Glutamatergic neuron (in vitro differentiated cells): ENCODE measurements at regions not wholly inside any gene's neighbourhood (a gene's known extent, or its start where the extent isn't known, plus 50 kb on each side); places are given as distances from the start of the nearest gene placed in this dataset.
"Not testable (repeated sequence)": the region's sequence is repeated elsewhere in the genome, so short reads cannot be mapped to it uniquely, and the experiment has no call there.

Source experiments
- DNase-seq: peaks from one replicate; pipeline ENCODE4 v3.0.0; 2022
- H3K27ac Mint-ChIP-seq: one replicate; pipeline ENCODE4 v1.8.0; 2020; ENCODE audit warnings: mild to moderate bottlenecking, mixed read lengths, inconsistent platforms; ENCODE audit not compliant: unreplicated experiment
- H3K27me3 Mint-ChIP-seq: one replicate; pipeline ENCODE4 v1.8.0; 2020; ENCODE audit warnings: mild to moderate bottlenecking, moderate library complexity, mixed read lengths, inconsistent platforms; ENCODE audit not compliant: unreplicated experiment
- H3K36me3 Mint-ChIP-seq: one replicate; pipeline ENCODE4 v1.8.0; 2020; ENCODE audit warnings: mild to moderate bottlenecking, mixed read lengths, inconsistent platforms; ENCODE audit not compliant: unreplicated experiment
- H3K4me1 Mint-ChIP-seq: one replicate; pipeline ENCODE4 v1.8.0; 2020; ENCODE audit warnings: mild to moderate bottlenecking, low read depth, mixed read lengths, inconsistent platforms; ENCODE audit not compliant: unreplicated experiment
- H3K4me3 Mint-ChIP-seq: one replicate; pipeline ENCODE4 v1.8.0; 2020; ENCODE audit warnings: mild to moderate bottlenecking, mixed read lengths, inconsistent platforms; ENCODE audit not compliant: unreplicated experiment
- H3K9me3 Mint-ChIP-seq: one replicate; pipeline ENCODE4 v1.8.0; 2020; ENCODE audit warnings: mild to moderate bottlenecking, moderate library complexity, mixed read lengths, inconsistent platforms; ENCODE audit not compliant: unreplicated experiment
- TF ChIP-seq, protein P1 (sequence below): fragments of 200-600 bp; sonication (generic); IDR thresholded peaks from one replicate; pipeline ENCODE4 v1.5.0; 2021; ENCODE audit not compliant: partially characterized antibody, unreplicated experiment

DNA sequence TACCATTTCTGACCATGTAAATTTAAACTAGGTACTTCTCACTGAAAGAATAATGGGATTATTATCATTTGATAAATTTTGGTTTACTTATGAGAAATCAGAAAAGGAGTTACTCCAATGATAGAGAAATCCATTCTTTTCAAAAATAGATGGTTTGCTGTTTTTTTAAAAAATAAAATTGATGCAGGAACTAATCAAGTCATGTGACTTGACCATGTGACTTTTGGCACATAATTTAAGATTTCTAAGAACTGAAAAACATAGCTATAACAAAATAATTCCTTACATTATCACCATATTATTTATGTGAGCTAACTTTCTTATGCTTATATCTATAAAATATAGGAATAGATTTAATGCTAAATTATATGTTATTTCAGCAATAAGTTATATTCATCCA, 247.1 kb upstream of the FIGN start:
- Mint-ChIP-seq H3K27me3 (peaks cover 2% of the 10 kb centered on the region), H3K4me1 (no peaks in the 10 kb centered on the region), H3K9me3 (no peaks in the 10 kb centered on the region), H3K27ac (no peak overlapping the region), H3K36me3 (no peaks in the 10 kb centered on the region), H3K4me3 (no peak overlapping the region)
- TF ChIP-seq, protein P1, sequence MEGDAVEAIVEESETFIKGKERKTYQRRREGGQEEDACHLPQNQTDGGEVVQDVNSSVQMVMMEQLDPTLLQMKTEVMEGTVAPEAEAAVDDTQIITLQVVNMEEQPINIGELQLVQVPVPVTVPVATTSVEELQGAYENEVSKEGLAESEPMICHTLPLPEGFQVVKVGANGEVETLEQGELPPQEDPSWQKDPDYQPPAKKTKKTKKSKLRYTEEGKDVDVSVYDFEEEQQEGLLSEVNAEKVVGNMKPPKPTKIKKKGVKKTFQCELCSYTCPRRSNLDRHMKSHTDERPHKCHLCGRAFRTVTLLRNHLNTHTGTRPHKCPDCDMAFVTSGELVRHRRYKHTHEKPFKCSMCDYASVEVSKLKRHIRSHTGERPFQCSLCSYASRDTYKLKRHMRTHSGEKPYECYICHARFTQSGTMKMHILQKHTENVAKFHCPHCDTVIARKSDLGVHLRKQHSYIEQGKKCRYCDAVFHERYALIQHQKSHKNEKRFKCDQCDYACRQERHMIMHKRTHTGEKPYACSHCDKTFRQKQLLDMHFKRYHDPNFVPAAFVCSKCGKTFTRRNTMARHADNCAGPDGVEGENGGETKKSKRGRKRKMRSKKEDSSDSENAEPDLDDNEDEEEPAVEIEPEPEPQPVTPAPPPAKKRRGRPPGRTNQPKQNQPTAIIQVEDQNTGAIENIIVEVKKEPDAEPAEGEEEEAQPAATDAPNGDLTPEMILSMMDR = no peak
- DNase-seq = no peak

DNA sequence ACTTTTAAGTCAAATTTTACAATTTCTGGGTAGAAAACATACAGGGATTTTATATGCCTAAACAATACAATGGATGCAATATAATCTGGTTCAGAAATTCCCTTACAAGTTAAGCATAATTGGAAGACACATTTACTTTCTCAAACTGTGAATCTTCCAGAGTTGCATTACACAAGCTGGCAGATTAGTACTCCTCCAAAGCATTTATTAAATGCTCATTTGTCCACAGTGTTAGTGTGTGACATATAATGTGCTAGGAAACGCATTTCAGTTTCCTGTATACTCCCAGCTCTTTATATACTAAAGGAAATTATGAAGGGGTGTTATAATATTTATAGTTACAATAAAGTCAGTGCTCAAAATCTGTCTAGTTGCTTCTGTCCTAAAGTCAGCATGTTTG, 239.0 kb upstream of the FIGN start:
- no peaks in the 10 kb centered on the region for H3K9me3 Mint-ChIP-seq
- TF ChIP-seq, protein P1 = no peak
- H3K27me3 Mint-ChIP-seq = no peaks in the 10 kb centered on the region
- no peak overlapping the region for H3K27ac Mint-ChIP-seq
- no peaks in the 10 kb centered on the region for H3K36me3 Mint-ChIP-seq
- H3K4me3 Mint-ChIP-seq = no peak overlapping the region
- H3K4me1 Mint-ChIP-seq = peaks cover 1% of the 10 kb centered on the region
- no peak for DNase-seq

DNA sequence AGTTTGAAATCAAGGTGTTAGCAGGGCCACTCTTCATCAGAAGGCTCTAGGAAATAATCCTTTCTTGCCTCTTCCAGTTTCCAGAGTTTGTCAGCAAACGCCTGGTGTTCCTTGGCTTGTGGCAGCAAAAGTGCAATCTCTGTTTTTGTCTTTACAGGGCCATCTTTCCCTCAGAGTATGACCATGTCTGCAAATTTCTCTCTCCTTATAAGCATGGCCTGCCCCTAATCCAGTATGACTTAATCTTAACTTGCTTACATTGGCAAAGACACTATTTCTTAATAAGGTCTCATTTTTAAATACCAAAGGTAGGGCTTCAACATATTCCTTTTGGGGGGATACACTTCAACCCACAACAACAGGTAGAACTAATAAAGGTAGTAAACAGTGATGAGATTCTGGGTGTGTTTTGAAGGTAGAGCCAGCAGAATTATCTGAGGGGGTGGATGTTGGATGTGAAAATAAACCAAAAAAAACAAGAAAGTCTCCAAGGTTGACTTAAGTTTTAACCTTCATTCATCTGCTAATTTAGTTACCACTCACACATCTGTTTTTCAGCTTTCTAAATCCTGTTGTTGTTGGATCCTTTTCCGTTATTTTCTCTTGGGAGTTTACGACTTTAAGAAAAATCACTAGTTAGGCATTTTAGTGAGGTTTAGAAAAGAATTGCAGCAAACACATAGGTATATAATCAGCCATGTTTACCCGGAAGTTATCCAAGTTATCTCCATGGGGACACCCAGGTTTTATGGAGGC, 234.4 kb upstream of the FIGN start:
- H3K27me3 Mint-ChIP-seq = no peaks in the 10 kb centered on the region
- no peak overlapping the region for H3K4me3 Mint-ChIP-seq
- no peak for DNase-seq
- no peak overlapping the region for H3K27ac Mint-ChIP-seq
- no peaks in the 10 kb centered on the region for H3K9me3 Mint-ChIP-seq
- H3K36me3 Mint-ChIP-seq = no peaks in the 10 kb centered on the region
- H3K4me1 Mint-ChIP-seq = peaks cover 5% of the 10 kb centered on the region
- TF ChIP-seq, protein P1 = no peak

DNA sequence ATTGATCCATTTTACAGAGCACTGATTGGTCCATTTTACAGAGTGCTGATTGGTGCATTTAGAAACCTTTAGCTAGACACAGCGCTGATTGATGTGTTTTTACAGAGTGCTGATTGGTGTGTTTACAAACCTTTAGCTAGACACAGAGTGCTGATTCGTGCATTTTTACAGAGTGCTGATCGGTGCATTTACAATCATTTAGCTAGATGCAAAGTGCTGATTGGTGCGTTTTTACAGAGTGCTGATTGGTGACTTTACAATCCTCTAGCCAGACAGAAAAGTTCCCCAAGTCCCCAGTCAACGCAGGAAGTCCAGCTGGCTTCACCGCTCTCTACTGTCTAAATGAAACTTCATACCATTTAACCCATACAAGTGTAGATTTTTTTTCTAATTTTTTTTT, 228.5 kb upstream of the FIGN start:
- H3K4me3 Mint-ChIP-seq, H3K36me3 Mint-ChIP-seq, H3K27ac Mint-ChIP-seq, DNase-seq, H3K9me3 Mint-ChIP-seq, H3K4me1 Mint-ChIP-seq, H3K27me3 Mint-ChIP-seq: not testable (repeated sequence)

DNA sequence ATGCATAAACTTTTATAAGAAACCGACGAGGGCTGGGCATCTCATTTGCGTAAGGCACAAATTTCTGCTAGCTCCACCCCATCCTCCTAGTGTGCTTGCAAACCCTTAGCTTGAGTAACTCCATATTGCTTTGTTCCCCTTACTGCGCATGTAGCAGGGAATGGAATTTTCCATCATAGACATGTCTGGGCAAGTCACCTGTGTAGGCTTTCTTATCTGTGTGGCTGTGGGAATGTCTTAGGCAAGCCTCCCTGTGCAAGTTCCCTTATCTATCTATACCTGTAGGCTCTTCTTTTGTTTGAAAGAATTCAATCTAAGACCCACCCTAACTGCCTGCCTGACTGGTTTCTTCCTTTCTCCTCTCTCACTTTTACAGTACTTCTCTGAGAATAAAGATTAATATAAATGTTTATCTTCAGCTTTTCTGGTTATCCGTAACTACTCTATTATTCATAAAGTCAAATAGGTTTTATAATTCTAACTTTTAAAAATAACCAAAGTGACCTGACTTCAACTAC, 217.6 kb upstream of the FIGN start:
- H3K9me3 Mint-ChIP-seq = no peaks in the 10 kb centered on the region
- no peak overlapping the region for H3K4me3 Mint-ChIP-seq
- H3K36me3 Mint-ChIP-seq = no peaks in the 10 kb centered on the region
- H3K27ac Mint-ChIP-seq = no peak overlapping the region
- no peak for DNase-seq
- TF ChIP-seq, protein P1 = no peak
- H3K27me3 Mint-ChIP-seq = no peaks in the 10 kb centered on the region
- no peaks in the 10 kb centered on the region for H3K4me1 Mint-ChIP-seq
